Stimulated activated CD4-positive, alpha-beta T cell treated with anti-CD3 and anti-CD28 coated beads, Interleukin-12 subunit alpha, Interleukin-12 subunit beta, amount 100 ng/mL, for 48 hours (primary cell): ENCODE measurements at regions not wholly inside any gene's neighbourhood (a gene's known extent, or its start where the extent isn't known, plus 50 kb on each side); places are given as distances from the start of the nearest gene placed in this dataset.
"Not testable (repeated sequence)": the region's sequence is repeated elsewhere in the genome, so short reads cannot be mapped to it uniquely, and the experiment has no call there.

Experiments used
- DNase-seq, 3 donors: peaks; one replicate each; pipeline ENCODE4 v3.0.0-alpha.2; 2020; ENCODE audit warnings: low read depth in 2 of 3, low spot score in 1 of 3

DNA sequence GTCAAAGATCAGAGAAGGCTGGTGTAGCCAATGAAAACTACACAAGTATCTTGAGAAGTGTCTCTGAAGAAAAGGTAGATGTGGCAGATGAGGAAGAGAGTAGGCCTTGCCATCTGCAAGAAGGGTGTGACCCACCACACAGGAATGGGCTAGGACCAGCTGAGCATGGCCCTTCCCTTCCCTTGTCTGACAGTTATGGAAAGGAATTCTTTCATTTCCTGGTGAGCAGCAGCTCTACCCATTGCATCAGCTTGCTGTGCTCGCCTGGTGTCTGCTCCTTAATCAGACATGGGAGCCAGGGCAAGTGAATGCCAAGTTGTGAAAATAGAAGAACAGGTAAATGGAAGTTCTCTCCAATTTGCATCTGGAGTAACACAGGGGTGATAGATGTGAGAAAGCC is 145.2 kb upstream of the KRR1 start:
- DNase-seq: no peak

DNA sequence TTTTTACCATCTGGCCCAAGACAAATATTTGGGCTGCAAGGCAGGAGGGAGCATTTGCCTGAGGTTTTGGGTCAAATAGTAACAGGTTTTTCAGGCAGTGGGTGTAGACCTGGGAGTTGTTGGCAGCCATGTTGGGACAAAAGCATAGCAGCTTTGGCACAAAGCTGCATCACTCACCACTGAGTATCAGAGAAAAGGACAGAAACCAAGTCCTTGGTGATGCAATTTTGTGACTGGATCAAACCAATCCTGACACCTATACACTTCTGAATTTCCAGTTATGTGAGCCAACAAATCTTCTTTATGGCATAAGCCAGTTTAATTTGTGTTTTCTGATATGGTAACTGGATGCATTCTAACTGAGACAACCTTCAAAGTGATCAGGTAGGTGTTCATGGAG is 144.8 kb upstream of the KRR1 start:
- DNase-seq: no peak

GRCh38 chr12:75655315-75655806 is 144.0 kb upstream of the KRR1 start:
- DNase-seq: no peak

DNA sequence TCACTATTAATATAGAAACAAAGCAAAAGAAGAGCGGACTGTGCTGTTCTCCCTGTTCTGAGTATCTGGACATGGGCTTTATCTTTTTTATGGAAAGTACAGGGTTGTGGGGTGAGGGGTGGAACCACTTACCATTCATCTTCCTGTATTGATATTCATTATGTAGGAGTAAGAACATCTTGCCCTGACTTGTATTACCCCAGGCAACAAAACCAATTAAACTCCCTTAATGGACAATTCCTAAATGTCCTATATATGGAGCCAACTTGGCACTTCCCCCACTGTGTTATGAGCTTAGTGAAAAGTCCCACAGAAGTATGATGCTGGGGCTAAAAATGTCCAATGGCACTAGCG is 139.9 kb upstream of the KRR1 start:
- no peak for DNase-seq

- DNase-seq: no peak
These were observed 139.4 kb upstream of the KRR1 start for GRCh38 chr12:75650595-75651341.

DNA sequence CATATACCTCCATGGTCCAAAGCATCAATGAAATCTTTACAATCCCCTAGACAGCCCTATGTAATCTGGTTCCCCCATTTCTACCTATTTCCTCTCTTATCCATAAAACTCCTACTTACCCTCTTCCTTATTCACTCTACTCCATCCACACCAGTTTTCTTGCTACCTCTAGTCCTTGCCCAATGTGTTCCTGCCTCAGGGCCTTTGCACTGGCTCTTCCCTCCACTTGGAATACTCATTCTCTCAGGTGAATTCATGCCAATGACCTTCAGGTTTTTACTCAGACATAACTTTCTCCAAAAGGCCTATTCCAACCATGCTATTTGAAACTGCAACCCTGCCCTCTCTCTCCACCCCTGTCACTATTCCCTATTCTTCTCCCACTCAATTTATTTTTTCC is 138.7 kb upstream of the KRR1 start:
- no peak for DNase-seq

DNA sequence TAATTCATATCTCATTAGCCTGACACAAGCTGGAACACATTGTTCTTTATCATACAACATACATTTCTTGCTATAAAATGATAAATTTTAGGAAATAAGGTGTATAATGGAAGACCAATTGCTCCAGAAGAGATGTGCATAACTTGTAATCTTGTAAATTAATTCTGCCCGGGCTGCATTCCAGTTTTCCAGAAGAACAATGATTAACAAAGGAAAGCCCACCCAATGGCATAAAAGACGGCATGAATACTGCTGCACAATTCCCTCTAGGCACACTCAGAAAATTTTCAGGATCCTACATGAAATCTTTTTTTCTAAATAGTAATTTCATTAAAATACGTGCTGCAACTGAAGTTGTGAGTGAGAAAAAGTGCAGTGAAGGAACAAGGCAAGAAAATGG is 137.4 kb upstream of the KRR1 start:
- DNase-seq: no peak

DNA sequence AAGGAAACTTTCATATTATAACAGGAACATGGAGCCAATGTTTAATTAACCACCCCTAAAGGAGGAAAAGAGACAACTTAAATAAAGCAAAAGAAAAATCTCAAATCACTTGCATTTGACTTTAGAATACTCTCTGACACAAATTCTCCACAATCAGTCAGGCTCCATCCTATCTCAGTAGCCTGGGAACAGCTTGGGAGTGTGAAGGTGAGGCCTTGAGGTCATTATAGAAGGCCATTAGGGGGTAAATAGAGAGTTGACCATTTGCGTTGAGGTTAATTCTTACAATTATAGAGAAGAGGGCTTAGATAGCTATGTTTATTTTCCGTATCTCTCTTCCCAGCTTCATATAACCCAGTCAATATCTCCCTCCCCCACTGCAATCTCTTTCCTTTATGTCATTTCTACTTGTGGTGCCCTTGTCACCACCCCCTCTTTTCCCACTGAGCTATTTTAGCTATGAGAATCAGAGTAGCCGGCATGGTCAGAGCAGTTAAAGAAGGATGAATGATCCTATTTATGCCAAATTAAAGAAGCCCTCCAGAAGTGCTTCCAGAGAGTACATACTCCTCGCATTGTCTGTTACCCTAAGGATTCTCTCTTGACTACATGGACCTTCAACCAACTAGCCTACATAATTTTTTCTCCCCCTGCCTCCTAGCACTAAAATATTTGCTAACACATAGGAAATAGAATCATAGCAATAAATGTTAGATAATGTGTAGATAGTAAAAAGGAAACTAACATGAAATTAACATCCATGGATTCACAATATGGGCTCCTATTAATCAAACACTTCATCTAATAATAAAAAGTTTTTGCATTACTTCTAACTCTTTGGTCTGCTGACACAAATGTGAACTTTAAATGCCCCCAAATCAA is 135.2 kb upstream of the KRR1 start:
- DNase-seq: no peak

GRCh38 chr12:75644472-75645072 is 133.2 kb upstream of the KRR1 start:
- DNase-seq: no peak

GRCh38 chr12:75643119-75643518 is 131.7 kb upstream of the KRR1 start:
- not testable (repeated sequence) for DNase-seq

DNA sequence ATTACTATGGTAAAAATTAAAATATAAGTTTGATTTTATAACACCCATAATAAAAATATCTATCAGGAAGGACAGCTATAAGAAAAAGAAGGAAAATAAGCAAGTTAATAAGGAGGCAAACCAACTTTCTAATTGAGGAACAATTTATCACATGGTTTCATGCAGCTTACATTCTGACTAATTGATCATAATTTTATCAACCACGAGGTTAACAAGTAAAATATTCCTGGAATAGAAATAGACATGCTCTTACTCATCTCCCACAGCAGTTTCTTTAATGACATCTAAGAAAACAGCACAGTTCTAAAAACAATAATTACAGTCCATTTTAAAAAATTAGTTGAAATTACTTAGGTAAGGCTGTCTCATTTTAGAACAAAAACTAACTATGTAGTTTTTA is 130.8 kb upstream of the KRR1 start:
- no peak for DNase-seq

GRCh38 chr12:75641031-75641780 is 129.8 kb upstream of the KRR1 start:
- DNase-seq: peak; percentile 22 to 43 (median 29)

GRCh38 chr12:75638792-75639191 is 127.4 kb upstream of the KRR1 start:
- no peak for DNase-seq

- DNase-seq: no peak
These were observed 125.2 kb upstream of the KRR1 start for GRCh38 chr12:75636607-75637006.

- DNase-seq: peak in 2 of 3 donors; percentile 11 to 22
These were observed 124.4 kb upstream of the KRR1 start for GRCh38 chr12:75635606-75636444.

GRCh38 chr12:75634244-75635222 is 123.1 kb upstream of the KRR1 start:
- DNase-seq: no peak

DNA sequence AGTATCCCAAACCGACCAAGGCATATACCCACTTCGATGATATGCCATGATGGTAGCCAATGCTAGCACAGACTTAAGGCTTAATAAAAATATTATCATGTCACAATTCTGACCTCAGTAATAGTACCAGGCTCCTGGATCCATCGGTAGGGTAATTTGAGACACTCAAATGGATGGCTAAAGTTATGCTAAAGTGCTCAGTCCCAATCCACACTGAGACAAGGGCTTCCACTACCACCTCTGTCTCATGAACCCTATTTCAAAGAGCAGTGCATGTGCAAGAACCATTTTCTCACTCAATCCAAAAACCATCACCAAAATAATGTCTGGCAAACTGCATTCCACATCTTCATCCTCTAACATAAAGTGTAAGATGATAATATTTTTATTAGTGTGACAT is 122.4 kb upstream of the KRR1 start:
- DNase-seq: no peak

DNA sequence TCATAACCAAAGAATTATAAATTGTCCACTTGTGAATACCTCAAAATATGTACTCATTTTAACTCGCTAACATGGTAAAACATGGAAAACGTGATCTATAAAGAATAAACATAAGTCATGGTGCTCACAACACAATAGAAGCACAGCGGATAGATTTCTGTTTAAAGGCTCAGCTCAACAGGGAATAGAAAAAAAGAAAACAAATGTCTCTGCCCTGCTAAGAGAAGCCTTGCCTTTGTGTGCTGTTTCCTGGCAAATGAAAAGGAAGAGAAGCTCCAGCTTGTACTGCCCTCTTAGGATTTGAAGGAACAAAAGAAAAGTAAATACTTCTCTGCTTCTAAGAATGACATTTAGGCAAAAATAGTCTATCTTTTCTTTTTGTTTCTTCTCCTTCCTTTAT is 121.0 kb upstream of the KRR1 start:
- no peak for DNase-seq

GRCh38 chr12:75631831-75632230 is 120.4 kb upstream of the KRR1 start:
- DNase-seq: no peak
